ENCODE measurements at regions not wholly inside any gene's neighbourhood (a gene's known extent, or its start where the extent isn't known, plus 50 kb on each side); places are given as distances from the start of the nearest gene placed in this dataset.

- POLR2A ChIA-PET = no interaction called here
- CTCF ChIA-PET = interaction anchor here (0.8 kb wide), 1 partner anchor 281 kb away, joined by 3 read pairs; no protein-coding TSS in a partner anchor
Observed at GRCh38 chr3:64870876-64871646, 183.3 kb upstream of the ADAMTS9 start.

GRCh38 chr3:64867224-64867623 is 179.4 kb upstream of the ADAMTS9 start:
- ChIA-PET POLR2A (no interaction called here), CTCF (no interaction called here)
- no peak for TF ChIP-seq SUZ12 (IDR thresholded peaks at IDR 0.05)
- TF ChIP-seq TARDBP (IDR thresholded peaks at IDR 0.05) = no peak
- no peak for TF ChIP-seq ARNT (IDR thresholded peaks at IDR 0.05)
- no peak for TF ChIP-seq FOXK2 (IDR thresholded peaks at IDR 0.05)
- TF ChIP-seq LEF1 (IDR thresholded peaks at IDR 0.05; ENCODE audit: borderline replicate concordance) = no peak
- TF ChIP-seq CTBP1 (IDR thresholded peaks at IDR 0.05; ENCODE audit: borderline replicate concordance) = no peak
- TF ChIP-seq BHLHE40 (IDR thresholded peaks at IDR 0.05; ENCODE audit: borderline replicate concordance) = no peak
- no peak for DNase-seq (ENCODE audit: extremely low spot score)

More at GRCh38 chr3:64870876-64871646, 183.3 kb upstream of the ADAMTS9 start:
- DNase-seq (ENCODE audit: extremely low spot score) = no peak
- TF ChIP-seq, protein P1, sequence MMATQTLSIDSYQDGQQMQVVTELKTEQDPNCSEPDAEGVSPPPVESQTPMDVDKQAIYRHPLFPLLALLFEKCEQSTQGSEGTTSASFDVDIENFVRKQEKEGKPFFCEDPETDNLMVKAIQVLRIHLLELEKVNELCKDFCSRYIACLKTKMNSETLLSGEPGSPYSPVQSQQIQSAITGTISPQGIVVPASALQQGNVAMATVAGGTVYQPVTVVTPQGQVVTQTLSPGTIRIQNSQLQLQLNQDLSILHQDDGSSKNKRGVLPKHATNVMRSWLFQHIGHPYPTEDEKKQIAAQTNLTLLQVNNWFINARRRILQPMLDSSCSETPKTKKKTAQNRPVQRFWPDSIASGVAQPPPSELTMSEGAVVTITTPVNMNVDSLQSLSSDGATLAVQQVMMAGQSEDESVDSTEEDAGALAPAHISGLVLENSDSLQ (IDR thresholded peaks at IDR 0.05) = no peak
- no peak for TF ChIP-seq BHLHE40 (IDR thresholded peaks at IDR 0.05; ENCODE audit: borderline replicate concordance)
- no peak for TF ChIP-seq FOXK2 (IDR thresholded peaks at IDR 0.05)
- no peak for TF ChIP-seq L3MBTL2 (conservative IDR thresholded peaks at IDR 0.05)
- TF ChIP-seq TARDBP (IDR thresholded peaks at IDR 0.05) = no peak
- TF ChIP-seq CTBP1 (IDR thresholded peaks at IDR 0.05; ENCODE audit: borderline replicate concordance) = no peak
- no peak for TF ChIP-seq ELF4 (IDR thresholded peaks at IDR 0.05)
- no peak for TF ChIP-seq HDGF (IDR thresholded peaks at IDR 0.05; ENCODE audit: borderline replicate concordance)
- no peak for TF ChIP-seq ZNF384 (IDR thresholded peaks at IDR 0.05)
- no peak for TF ChIP-seq LEF1 (IDR thresholded peaks at IDR 0.05; ENCODE audit: borderline replicate concordance)
- no peak for TF ChIP-seq SUZ12 (IDR thresholded peaks at IDR 0.05)
- TF ChIP-seq FOXM1 (IDR thresholded peaks at IDR 0.05; ENCODE audit: borderline replicate concordance) = no peak
- no peak for TF ChIP-seq FOXA1 (IDR thresholded peaks at IDR 0.05)
- TF ChIP-seq NFRKB (IDR thresholded peaks at IDR 0.05) = no peak
- TF ChIP-seq SP1 (IDR thresholded peaks at IDR 0.05) = no peak
- TF ChIP-seq ARNT (IDR thresholded peaks at IDR 0.05) = no peak

GRCh38 chr3:64865839-64866570 is 178.2 kb upstream of the ADAMTS9 start:
- no peak for TF ChIP-seq LEF1 (IDR thresholded peaks at IDR 0.05; ENCODE audit: borderline replicate concordance)
- TF ChIP-seq, protein P1 (IDR thresholded peaks at IDR 0.05) = no peak
- TF ChIP-seq BHLHE40 (IDR thresholded peaks at IDR 0.05; ENCODE audit: borderline replicate concordance) = no peak
- TF ChIP-seq CTBP1 (IDR thresholded peaks at IDR 0.05; ENCODE audit: borderline replicate concordance) = no peak
- TF ChIP-seq FOXA1 (IDR thresholded peaks at IDR 0.05) = no peak
- no peak for TF ChIP-seq ZNF384 (IDR thresholded peaks at IDR 0.05)
- TF ChIP-seq SUZ12 (IDR thresholded peaks at IDR 0.05) = no peak
- CTCF ChIA-PET = no interaction called here
- no peak for DNase-seq (ENCODE audit: extremely low spot score)
- POLR2A ChIA-PET = no interaction called here

GRCh38 chr3:64863226-64864212 is 175.7 kb upstream of the ADAMTS9 start:
- ChIA-PET POLR2A (no interaction called here), CTCF (no interaction called here)
- no peak for DNase-seq (ENCODE audit: extremely low spot score)
- TF ChIP-seq SUZ12 (IDR thresholded peaks at IDR 0.05) (no peak), ZNF384 (IDR thresholded peaks at IDR 0.05) (no peak), TARDBP (IDR thresholded peaks at IDR 0.05) (no peak), ARNT (IDR thresholded peaks at IDR 0.05) (no peak), L3MBTL2 (conservative IDR thresholded peaks at IDR 0.05) (no peak), FOXM1 (IDR thresholded peaks at IDR 0.05; ENCODE audit: borderline replicate concordance) (no peak), HDGF (IDR thresholded peaks at IDR 0.05; ENCODE audit: borderline replicate concordance) (no peak), LEF1 (IDR thresholded peaks at IDR 0.05; ENCODE audit: borderline replicate concordance) (no peak), CTBP1 (IDR thresholded peaks at IDR 0.05; ENCODE audit: borderline replicate concordance) (no peak), FOXK2 (IDR thresholded peaks at IDR 0.05) (no peak), SP1 (IDR thresholded peaks at IDR 0.05) (no peak), ELF4 (IDR thresholded peaks at IDR 0.05) (no peak), NFRKB (IDR thresholded peaks at IDR 0.05) (no peak), FOXA1 (IDR thresholded peaks at IDR 0.05) (no peak), BHLHE40 (IDR thresholded peaks at IDR 0.05; ENCODE audit: borderline replicate concordance) (no peak)
- TF ChIP-seq, protein P1 (IDR thresholded peaks at IDR 0.05) = no peak

DNA sequence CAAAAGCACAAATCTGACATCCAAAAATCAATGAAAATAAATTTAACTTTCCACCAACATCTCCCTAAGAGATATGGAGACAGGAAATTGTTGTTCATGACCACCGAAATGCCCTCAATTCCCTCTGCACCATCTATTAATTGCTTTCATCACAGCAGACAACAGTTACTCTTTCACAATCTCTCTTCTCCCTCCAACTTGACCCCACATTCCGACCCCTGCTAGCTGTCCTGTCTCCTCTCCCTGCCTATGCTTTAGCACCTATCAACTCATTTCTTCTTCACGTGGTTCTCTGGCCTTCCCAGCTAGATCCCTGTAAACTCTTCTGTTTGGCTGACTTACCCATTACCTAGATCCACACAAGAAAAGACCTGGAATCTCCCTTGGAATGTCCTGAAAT is 173.9 kb upstream of the ADAMTS9 start:
- CTCF ChIA-PET = no interaction called here
- DNase-seq (ENCODE audit: extremely low spot score) = no peak
- POLR2A ChIA-PET = no interaction called here
- TF ChIP-seq FOXK2 (IDR thresholded peaks at IDR 0.05) (no peak), ARNT (IDR thresholded peaks at IDR 0.05) (no peak), ELF4 (IDR thresholded peaks at IDR 0.05) (no peak), TARDBP (IDR thresholded peaks at IDR 0.05) (no peak), L3MBTL2 (conservative IDR thresholded peaks at IDR 0.05) (no peak), SUZ12 (IDR thresholded peaks at IDR 0.05) (no peak), FOXA1 (IDR thresholded peaks at IDR 0.05) (no peak), BHLHE40 (IDR thresholded peaks at IDR 0.05; ENCODE audit: borderline replicate concordance) (no peak), ZNF384 (IDR thresholded peaks at IDR 0.05) (no peak), LEF1 (IDR thresholded peaks at IDR 0.05; ENCODE audit: borderline replicate concordance) (no peak), CTBP1 (IDR thresholded peaks at IDR 0.05; ENCODE audit: borderline replicate concordance) (no peak), HDGF (IDR thresholded peaks at IDR 0.05; ENCODE audit: borderline replicate concordance) (no peak), SP1 (IDR thresholded peaks at IDR 0.05) (no peak), NFRKB (IDR thresholded peaks at IDR 0.05) (no peak), FOXM1 (IDR thresholded peaks at IDR 0.05; ENCODE audit: borderline replicate concordance) (no peak)

Measured in HEK293T (cell line).